HCT116 (cell line): ENCODE measurements at regions not wholly inside any gene's neighbourhood (a gene's known extent, or its start where the extent isn't known, plus 50 kb on each side); places are given as distances from the start of the nearest gene placed in this dataset.

Experiments
- ATAC-seq: fragments of 200-7000 bp; cut with Tn5 transposase; 2 replicates; pipeline ENCODE4 v1.9.1; 2020; ENCODE audit warnings: mild to moderate bottlenecking, moderate library complexity
- BruUV-seq: library from RNA; stranded (reverse); fragments of 400-500 nt; replicated peaks from 2 replicates; lab custom pipeline; 2021; lab: Mats Ljungman, UMichigan
- CTCF ChIA-PET: fragments of 300-600 bp; sonication (Branson Sonifier 250); formaldehyde crosslinking; loops from one replicate; lab custom pipeline; 2021; ENCODE audit warnings: antibody characterized with exemption; lab: Charles Lee
- POLR2A ChIA-PET: fragments of 300-600, 350-600 bp; sonication (Branson Sonifier 250); formaldehyde crosslinking; loops from one replicate; lab custom pipeline; 2021; ENCODE audit warnings: antibody characterized with exemption; lab: Charles Lee
- RAD21 ChIA-PET, 2 experiments: fragments of 300-600 bp; sonication (Branson Sonifier 250); formaldehyde crosslinking; loops; one replicate each; lab custom pipeline; 2023; ENCODE audit warnings: low total read pairs in 2 of 2; ENCODE audit not compliant: uncharacterized antibody in 2 of 2, unreplicated experiment in 2 of 2, low non-redundant PET in 1 of 2; lab: Charles Lee
- DNase-seq: peaks from one replicate; pipeline ENCODE4 v3.0.0-alpha.2; 2010; ENCODE audit warnings: low read depth, low spot score
- H2AFZ ChIP-seq: fragments of 200-600 bp; shearing (Covaris generic), sonication (generic); 2 replicates; pipeline ENCODE4 v1.6.1; 2017; ENCODE audit warnings: low read depth, mixed run types, mixed read lengths, antibody characterized with exemption, low read length; ENCODE audit not compliant: poor library complexity, severe bottlenecking
- H3K27ac ChIP-seq: 2 replicates; pipeline ENCODE4 v1.5.1; 2012; ENCODE audit warnings: low read depth, low read length
- H3K27me3 ChIP-seq: fragments of 200-600 bp; sonication (generic); 2 replicates; pipeline ENCODE4 v1.6.1; 2016; ENCODE audit warnings: mixed run types, low read length, mixed read lengths; ENCODE audit not compliant: insufficient read depth
- H3K36me3 ChIP-seq, 2 experiments: fragments of 200-500 bp in 1 of 2; fragments of 200-600 bp in 1 of 2; sonication (Bioruptor generic) in 1 of 2; sonication (generic) in 1 of 2; 2 replicates each; pipeline versions ENCODE4 v1.5.1 to v1.6.1; 2014 to 2016; ENCODE audit warnings: low read length in 2 of 2, inconsistent platforms in 1 of 2, mixed read lengths in 1 of 2, mixed run types in 1 of 2; ENCODE audit not compliant: insufficient read depth in 2 of 2, control insufficient read depth in 1 of 2
- H3K4me1 ChIP-seq, 2 experiments: fragments of 200-600 bp in 1 of 2; sonication (generic) in 1 of 2; 2 replicates each; pipeline versions ENCODE4 v1.5.1 to v1.6.1; 2012 to 2017; ENCODE audit warnings: low read length in 2 of 2, inconsistent platforms in 1 of 2, mild to moderate bottlenecking in 1 of 2, mixed read lengths in 1 of 2, mixed run types in 1 of 2, moderate library complexity in 1 of 2; ENCODE audit not compliant: insufficient read depth in 2 of 2, control insufficient read depth in 1 of 2
- H3K4me2 ChIP-seq: fragments of 200-600 bp; sonication (generic); 2 replicates; pipeline ENCODE4 v1.6.1; 2017; ENCODE audit warnings: mixed run types, low read length, mixed read lengths
- H3K4me3 ChIP-seq, 2 experiments: fragments of 200-600 bp in 1 of 2; sonication (generic) in 1 of 2; replicated peaks in 1 of 2; 2 replicates each; pipeline ENCODE4 v1.5.1; 2011 to 2016; ENCODE audit warnings: low read length in 2 of 2, control low read depth in 1 of 2, low read depth in 1 of 2, mild to moderate bottlenecking in 1 of 2, mixed read lengths in 1 of 2, mixed run types in 1 of 2
- H3K79me2 ChIP-seq: fragments of 200-600 bp; sonication (generic); 2 replicates; pipeline ENCODE4 v1.6.1; 2017; ENCODE audit warnings: mild to moderate bottlenecking, mixed run types, low read length, moderate library complexity, mixed read lengths; ENCODE audit not compliant: insufficient read depth
- H3K9ac ChIP-seq: fragments of 200-600 bp; sonication (generic); 2 replicates; pipeline ENCODE4 v1.6.1; 2016; ENCODE audit warnings: low read length, mixed read lengths
- H3K9me2 ChIP-seq: fragments of 200-600 bp; sonication (generic), shearing (Covaris generic); 2 replicates; pipeline ENCODE4 v1.6.1; 2017; ENCODE audit warnings: mixed run types, mild to moderate bottlenecking, moderate library complexity; ENCODE audit not compliant: insufficient read depth
- H3K9me3 ChIP-seq, 2 experiments: fragments of 200-500 bp in 1 of 2; fragments of 200-600 bp in 1 of 2; sonication (Bioruptor generic) in 1 of 2; sonication (generic) in 1 of 2; 2 replicates each; pipeline ENCODE4 v1.6.1; 2014 to 2017; ENCODE audit warnings: low read length in 2 of 2, mixed read lengths in 2 of 2, inconsistent platforms in 1 of 2, low read depth in 1 of 2, mild to moderate bottlenecking in 1 of 2, mixed run types in 1 of 2, moderate library complexity in 1 of 2; ENCODE audit not compliant: control insufficient read depth in 1 of 2, insufficient read depth in 1 of 2
- H4K20me1 ChIP-seq: fragments of 200-600 bp; sonication (generic), shearing (Covaris generic); 2 replicates; pipeline ENCODE4 v1.6.1; 2017; ENCODE audit warnings: mixed run types, mild to moderate bottlenecking, moderate library complexity; ENCODE audit not compliant: insufficient read depth
- ATF3 ChIP-seq: IDR thresholded peaks from 2 replicates; pipeline ENCODE4 v1.6.1; 2012
- CEBPB ChIP-seq: IDR thresholded peaks from 2 replicates; pipeline ENCODE4 v1.6.1; 2012; ENCODE audit warnings: low read depth
- CTCF ChIP-seq, 3 experiments: fragments of 200-600 bp in 1 of 3; sonication (generic) in 1 of 3; IDR thresholded peaks in 2 of 3; conservative IDR thresholded peaks in 1 of 3; 2 replicates each; pipeline ENCODE4 v1.5.1; 2012 to 2017; ENCODE audit warnings: low read depth in 2 of 3, low read length in 2 of 3, antibody characterized with exemption in 1 of 3, borderline replicate concordance in 1 of 3, control low read depth in 1 of 3, mild to moderate bottlenecking in 1 of 3, mixed read lengths in 1 of 3, mixed run types in 1 of 3, moderate library complexity in 1 of 3; ENCODE audit not compliant: insufficient read depth in 1 of 3
- ELF1 ChIP-seq: IDR thresholded peaks from 2 replicates; pipeline ENCODE4 v1.6.1; 2012; ENCODE audit warnings: low read depth, borderline replicate concordance
- EZH2 ChIP-seq: fragments of 200-600 bp; sonication (generic); IDR thresholded peaks from 2 replicates; pipeline ENCODE4 v1.6.1; 2017; ENCODE audit warnings: antibody characterized with exemption, mixed run types
- EZH2phosphoT487 ChIP-seq: fragments of 200-600 bp; IDR thresholded peaks from 2 replicates; pipeline ENCODE4 v1.6.1; 2018; ENCODE audit warnings: antibody characterized with exemption, borderline replicate concordance
- FOSL1 ChIP-seq: IDR thresholded peaks from 2 replicates; pipeline ENCODE4 v1.6.1; 2012; ENCODE audit warnings: low read depth
- JUND ChIP-seq: IDR thresholded peaks from 2 replicates; pipeline ENCODE4 v1.6.1; 2012
- MAX ChIP-seq: IDR thresholded peaks from 2 replicates; pipeline ENCODE4 v1.6.1; 2012
- SP1 ChIP-seq: IDR thresholded peaks from 2 replicates; pipeline ENCODE4 v1.6.1; 2012; ENCODE audit warnings: low read depth
- SRF ChIP-seq: IDR thresholded peaks from 2 replicates; pipeline ENCODE4 v1.6.1; 2012; ENCODE audit warnings: low read depth
- TCF7L2 ChIP-seq: IDR thresholded peaks from 2 replicates; pipeline ENCODE4 v1.7.0; 2011; ENCODE audit warnings: borderline replicate concordance, inconsistent platforms; ENCODE audit not compliant: insufficient read depth, insufficient read length; ENCODE audit errors: extremely low read depth
- YY1 ChIP-seq: IDR thresholded peaks from 2 replicates; pipeline ENCODE4 v1.6.1; 2011; ENCODE audit warnings: low read length, low read depth, moderate library complexity, mild to moderate bottlenecking; ENCODE audit not compliant: insufficient replicate concordance; ENCODE audit errors: extremely low read depth
- ZFX ChIP-seq: fragments of 450-650 bp; IDR thresholded peaks from 2 replicates; pipeline ENCODE4 v1.6.1; 2017
- ZNF274 ChIP-seq: fragments of 200-500 bp; sonication (Bioruptor generic); IDR thresholded peaks from 2 replicates; pipeline ENCODE4 v1.6.1; 2014; ENCODE audit warnings: mild to moderate bottlenecking, low read depth, low read length, inconsistent platforms
- intact Hi-C: fragments of 100-400 bp; cut with micrococcal nuclease; formaldehyde crosslinking; loops from 2 replicates; pipeline ENCODE4 v1.10.0; 2022

GRCh38 chr14:82546401-82546800, 1012.7 kb upstream of the SEL1L start:
- no peak overlapping the region for H3K27ac ChIP-seq
- RAD21 ChIA-PET: no interaction called here
- DNase-seq (no peak), ATAC-seq (no peak)
- H3K4me2 ChIP-seq: no peak overlapping the region
- no peak overlapping the region for H2AFZ ChIP-seq
- no peak overlapping the region for H3K4me3 ChIP-seq
- POLR2A ChIA-PET: no interaction called here
- intact Hi-C loops: no loop called here
- TF ChIP-seq EZH2 (no peak), CEBPB (no peak), ATF3 (no peak), TCF7L2 (no peak), ZNF274 (no peak), YY1 (no peak), ELF1 (no peak), SRF (no peak), CTCF (IDR thresholded peaks at IDR 0.05 in 2 of 3, conservative IDR thresholded peaks at IDR 0.05 in 1 of 3; ENCODE audit: borderline replicate concordance in 1 of 3, insufficient read depth in 1 of 3, low read depth in 2 of 3, low read length in 2 of 3) (no peak), MAX (no peak), JUND (no peak), EZH2phosphoT487 (no peak), ZFX (no peak), SP1 (no peak), FOSL1 (no peak)
- TF ChIP-seq, all 23 proteins: peak for 0
- BruUV-seq: no TSS peak
- H3K36me3 ChIP-seq: no peaks in the 10 kb centered on the region
- no peaks in the 10 kb centered on the region for H4K20me1 ChIP-seq
- no peaks in the 10 kb centered on the region for H3K9me2 ChIP-seq
- H3K79me2 ChIP-seq: no peaks in the 10 kb centered on the region
- peaks cover 3 to 19% of the 10 kb centered on the region in 2 experiments; a peak in 2 of 4 replicates for H3K9me3 ChIP-seq
- CTCF ChIA-PET: no interaction called here
- no peak overlapping the region for H3K9ac ChIP-seq
- no peaks in the 10 kb centered on the region for H3K4me1 ChIP-seq
- H3K27me3 ChIP-seq: no peaks in the 10 kb centered on the region
